ENCODE measurements at regions not wholly inside any gene's neighbourhood (a gene's known extent, or its start where the extent isn't known, plus 50 kb on each side); places are given as distances from the start of the nearest gene placed in this dataset.

- Histone ChIP-seq H3K4me1 (ENCODE audit: control insufficient read depth, insufficient read depth, low read length, unreplicated experiment) (no peaks in the 10 kb centered on the region), H3K27me3 (ENCODE audit: insufficient read depth, low read length) (peaks cover 74% of the 10 kb centered on the region), H2AFZ (ENCODE audit: low read length, unreplicated experiment) (no peak overlapping the region), H3K36me3 (ENCODE audit: insufficient read depth, low read length) (no peaks in the 10 kb centered on the region), H3K27ac (ENCODE audit: low read depth, low read length) (no peak overlapping the region), H3K79me2 (ENCODE audit: control insufficient read depth, insufficient read depth, low read length, unreplicated experiment) (no peaks in the 10 kb centered on the region), H3K4me3 (ENCODE audit: low read depth, low read length) (no peak overlapping the region)
These were observed 150.7 kb downstream of the IRF8 start for GRCh38 chr16:86049641-86050040.

GRCh38 chr16:86050111-86050510 is 151.1 kb downstream of the IRF8 start:
- no peaks in the 10 kb centered on the region for H3K4me1 ChIP-seq (ENCODE audit: control insufficient read depth, insufficient read depth, low read length, unreplicated experiment)
- H3K27ac ChIP-seq (ENCODE audit: low read depth, low read length), result no peak overlapping the region
- H3K79me2 ChIP-seq (ENCODE audit: control insufficient read depth, insufficient read depth, low read length, unreplicated experiment), result no peaks in the 10 kb centered on the region
- peaks cover 69% of the 10 kb centered on the region for H3K27me3 ChIP-seq (ENCODE audit: insufficient read depth, low read length)
- no peaks in the 10 kb centered on the region for H3K36me3 ChIP-seq (ENCODE audit: insufficient read depth, low read length)
- H2AFZ ChIP-seq (ENCODE audit: low read length, unreplicated experiment), result no peak overlapping the region
- no peak overlapping the region for H3K4me3 ChIP-seq (ENCODE audit: low read depth, low read length)

GRCh38 chr16:86050591-86051367 is 151.8 kb downstream of the IRF8 start:
- H3K79me2 ChIP-seq (ENCODE audit: control insufficient read depth, insufficient read depth, low read length, unreplicated experiment), result no peaks in the 10 kb centered on the region
- no peak overlapping the region for H2AFZ ChIP-seq (ENCODE audit: low read length, unreplicated experiment)
- H3K4me3 ChIP-seq (ENCODE audit: low read depth, low read length), result no peak overlapping the region
- H3K27ac ChIP-seq (ENCODE audit: low read depth, low read length), result no peak overlapping the region
- H3K27me3 ChIP-seq (ENCODE audit: insufficient read depth, low read length), result peaks cover 67% of the 10 kb centered on the region
- no peaks in the 10 kb centered on the region for H3K4me1 ChIP-seq (ENCODE audit: control insufficient read depth, insufficient read depth, low read length, unreplicated experiment)
- no peaks in the 10 kb centered on the region for H3K36me3 ChIP-seq (ENCODE audit: insufficient read depth, low read length)

GRCh38 chr16:86051368-86052114 is 152.6 kb downstream of the IRF8 start:
- H3K27me3 ChIP-seq (ENCODE audit: insufficient read depth, low read length), result peaks cover 62% of the 10 kb centered on the region
- no peak overlapping the region for H2AFZ ChIP-seq (ENCODE audit: low read length, unreplicated experiment)
- H3K4me3 ChIP-seq (ENCODE audit: low read depth, low read length), result no peak overlapping the region
- H3K27ac ChIP-seq (ENCODE audit: low read depth, low read length), result no peak overlapping the region
- H3K79me2 ChIP-seq (ENCODE audit: control insufficient read depth, insufficient read depth, low read length, unreplicated experiment), result no peaks in the 10 kb centered on the region
- H3K36me3 ChIP-seq (ENCODE audit: insufficient read depth, low read length), result no peaks in the 10 kb centered on the region
- H3K4me1 ChIP-seq (ENCODE audit: control insufficient read depth, insufficient read depth, low read length, unreplicated experiment), result no peaks in the 10 kb centered on the region

- no peak overlapping the region for H3K27ac ChIP-seq (ENCODE audit: low read depth, low read length)
- H3K4me1 ChIP-seq (ENCODE audit: control insufficient read depth, insufficient read depth, low read length, unreplicated experiment), result no peaks in the 10 kb centered on the region
- no peaks in the 10 kb centered on the region for H3K79me2 ChIP-seq (ENCODE audit: control insufficient read depth, insufficient read depth, low read length, unreplicated experiment)
- peaks cover 55% of the 10 kb centered on the region for H3K27me3 ChIP-seq (ENCODE audit: insufficient read depth, low read length)
- no peak overlapping the region for H3K4me3 ChIP-seq (ENCODE audit: low read depth, low read length)
- H3K36me3 ChIP-seq (ENCODE audit: insufficient read depth, low read length), result no peaks in the 10 kb centered on the region
- H2AFZ ChIP-seq (ENCODE audit: low read length, unreplicated experiment), result no peak overlapping the region
These were observed 153.2 kb downstream of the IRF8 start for GRCh38 chr16:86052115-86052670.

- Histone ChIP-seq H3K27ac (ENCODE audit: low read depth, low read length) (no peak overlapping the region), H3K36me3 (ENCODE audit: insufficient read depth, low read length) (no peaks in the 10 kb centered on the region), H3K27me3 (ENCODE audit: insufficient read depth, low read length) (peaks cover 53% of the 10 kb centered on the region), H3K4me1 (ENCODE audit: control insufficient read depth, insufficient read depth, low read length, unreplicated experiment) (no peaks in the 10 kb centered on the region), H3K4me3 (ENCODE audit: low read depth, low read length) (no peak overlapping the region), H2AFZ (ENCODE audit: low read length, unreplicated experiment) (no peak overlapping the region), H3K79me2 (ENCODE audit: control insufficient read depth, insufficient read depth, low read length, unreplicated experiment) (no peaks in the 10 kb centered on the region)
These were observed 154.0 kb downstream of the IRF8 start for GRCh38 chr16:86052926-86053325.

GRCh38 chr16:86059253-86060171 is 160.6 kb downstream of the IRF8 start:
- no peaks in the 10 kb centered on the region for H3K36me3 ChIP-seq (ENCODE audit: insufficient read depth, low read length)
- no peak overlapping the region for H2AFZ ChIP-seq (ENCODE audit: low read length, unreplicated experiment)
- no peaks in the 10 kb centered on the region for H3K4me1 ChIP-seq (ENCODE audit: control insufficient read depth, insufficient read depth, low read length, unreplicated experiment)

GRCh38 chr16:86060381-86061317 is 161.7 kb downstream of the IRF8 start:
- H3K4me1 ChIP-seq (ENCODE audit: control insufficient read depth, insufficient read depth, low read length, unreplicated experiment), result no peaks in the 10 kb centered on the region
- H3K79me2 ChIP-seq (ENCODE audit: control insufficient read depth, insufficient read depth, low read length, unreplicated experiment), result no peaks in the 10 kb centered on the region
- H3K27ac ChIP-seq (ENCODE audit: low read depth, low read length), result no peak overlapping the region
- H3K36me3 ChIP-seq (ENCODE audit: insufficient read depth, low read length), result no peaks in the 10 kb centered on the region
- no peak overlapping the region for H3K4me3 ChIP-seq (ENCODE audit: low read depth, low read length)
- peaks cover 39% of the 10 kb centered on the region for H3K27me3 ChIP-seq (ENCODE audit: insufficient read depth, low read length)
- no peak overlapping the region for H2AFZ ChIP-seq (ENCODE audit: low read length, unreplicated experiment)

More at GRCh38 chr16:86059253-86060171, 160.6 kb downstream of the IRF8 start:
- peaks cover 42% of the 10 kb centered on the region for H3K27me3 ChIP-seq (ENCODE audit: insufficient read depth, low read length)
- H3K4me3 ChIP-seq (ENCODE audit: low read depth, low read length), result no peak overlapping the region
- H3K79me2 ChIP-seq (ENCODE audit: control insufficient read depth, insufficient read depth, low read length, unreplicated experiment), result no peaks in the 10 kb centered on the region
- H3K27ac ChIP-seq (ENCODE audit: low read depth, low read length), result no peak overlapping the region

GRCh38 chr16:86061318-86061695 is 162.3 kb downstream of the IRF8 start:
- Histone ChIP-seq H3K4me1 (ENCODE audit: control insufficient read depth, insufficient read depth, low read length, unreplicated experiment) (no peaks in the 10 kb centered on the region), H3K79me2 (ENCODE audit: control insufficient read depth, insufficient read depth, low read length, unreplicated experiment) (no peaks in the 10 kb centered on the region), H3K27ac (ENCODE audit: low read depth, low read length) (no peak overlapping the region), H3K4me3 (ENCODE audit: low read depth, low read length) (no peak overlapping the region), H3K27me3 (ENCODE audit: insufficient read depth, low read length) (peaks cover 36% of the 10 kb centered on the region), H2AFZ (ENCODE audit: low read length, unreplicated experiment) (no peak overlapping the region), H3K36me3 (ENCODE audit: insufficient read depth, low read length) (no peaks in the 10 kb centered on the region)
